ENCODE measurements at regions not wholly inside any gene's neighbourhood (a gene's known extent, or its start where the extent isn't known, plus 50 kb on each side); places are given as distances from the start of the nearest gene placed in this dataset.
A peak's percentile ranks its signal among the peaks of the same experiment; 100 is the strongest.

GRCh38 chr2:75311521-75311920, 112.2 kb upstream of the TACR1 start:
- ChIA-PET SMC1A (ENCODE audit: uncharacterized antibody, unreplicated experiment) (interaction anchor here (0.9 to 2.6 kb wide), 3 partner anchors 90 to 121 kb away, joined by 3 to 12 read pairs (median 11); no protein-coding TSS in a partner anchor), RAD21 (ENCODE audit: unreplicated experiment) (interaction anchor here (0.9 to 1.1 kb wide), 2 partner anchors 32 to 94 kb away, joined by 3 to 4 read pairs; no protein-coding TSS in a partner anchor), POLR2A (interaction anchor here (0.8 to 1.0 kb wide), 2 partner anchors 35 to 121 kb away, joined by 3 to 4 read pairs; no protein-coding TSS in a partner anchor), CTCF (interaction anchor here (0.6 to 6.0 kb wide), 6 partner anchors 10 to 836 kb away, joined by 3 to 45 read pairs (median 4); no protein-coding TSS in a partner anchor)
- Histone ChIP-seq H3K27me3 (replicated peaks in 1 of 2; ENCODE audit: control insufficient read depth in 2 of 2, insufficient read depth in 2 of 2, low read length in 1 of 2) (no peaks in the 10 kb centered on the region), H4K20me1 (ENCODE audit: control insufficient read depth, insufficient read depth) (no peaks in the 10 kb centered on the region), H2AFZ (ENCODE audit: control insufficient read depth, low read depth, low read length) (no peak overlapping the region), H3K9ac (ENCODE audit: control insufficient read depth, insufficient read depth, low read length) (no peak overlapping the region), H3K36me3 (ENCODE audit: control insufficient read depth in 2 of 2, insufficient read depth in 2 of 2, low read length in 1 of 2) (no peaks in the 10 kb centered on the region), H3K4me2 (ENCODE audit: control insufficient read depth, insufficient read depth) (peak overlapping the region; percentile 56), H3K79me2 (ENCODE audit: control insufficient read depth, insufficient read depth, low read length) (no peaks in the 10 kb centered on the region), H3K9me3 (replicated peaks; ENCODE audit: control insufficient read depth, insufficient read depth, low read length) (no peaks in the 10 kb centered on the region; the same call in 1 of the 3 replicates), H3K4me1 (ENCODE audit: control insufficient read depth, insufficient read depth, low read length) (peaks cover 9% of the 10 kb centered on the region), H3K4me3 (no peak overlapping the region), H3K27ac (ENCODE audit: control insufficient read depth, insufficient read depth) (no peak overlapping the region)
- DNase-seq (ENCODE audit: low read depth, low spot score) (no peak), FAIRE-seq (no peak), ATAC-seq (no peak)
- 83% methylated on average over 3 of the region's 3 CpGs for WGBS (ENCODE audit: insufficient coverage, insufficient replicate concordance, low lambda C conversion rate, missing lambda C conversion rate)
- in situ Hi-C loops (cut with MboI), result no loop called here
- TF ChIP-seq, protein P1, sequence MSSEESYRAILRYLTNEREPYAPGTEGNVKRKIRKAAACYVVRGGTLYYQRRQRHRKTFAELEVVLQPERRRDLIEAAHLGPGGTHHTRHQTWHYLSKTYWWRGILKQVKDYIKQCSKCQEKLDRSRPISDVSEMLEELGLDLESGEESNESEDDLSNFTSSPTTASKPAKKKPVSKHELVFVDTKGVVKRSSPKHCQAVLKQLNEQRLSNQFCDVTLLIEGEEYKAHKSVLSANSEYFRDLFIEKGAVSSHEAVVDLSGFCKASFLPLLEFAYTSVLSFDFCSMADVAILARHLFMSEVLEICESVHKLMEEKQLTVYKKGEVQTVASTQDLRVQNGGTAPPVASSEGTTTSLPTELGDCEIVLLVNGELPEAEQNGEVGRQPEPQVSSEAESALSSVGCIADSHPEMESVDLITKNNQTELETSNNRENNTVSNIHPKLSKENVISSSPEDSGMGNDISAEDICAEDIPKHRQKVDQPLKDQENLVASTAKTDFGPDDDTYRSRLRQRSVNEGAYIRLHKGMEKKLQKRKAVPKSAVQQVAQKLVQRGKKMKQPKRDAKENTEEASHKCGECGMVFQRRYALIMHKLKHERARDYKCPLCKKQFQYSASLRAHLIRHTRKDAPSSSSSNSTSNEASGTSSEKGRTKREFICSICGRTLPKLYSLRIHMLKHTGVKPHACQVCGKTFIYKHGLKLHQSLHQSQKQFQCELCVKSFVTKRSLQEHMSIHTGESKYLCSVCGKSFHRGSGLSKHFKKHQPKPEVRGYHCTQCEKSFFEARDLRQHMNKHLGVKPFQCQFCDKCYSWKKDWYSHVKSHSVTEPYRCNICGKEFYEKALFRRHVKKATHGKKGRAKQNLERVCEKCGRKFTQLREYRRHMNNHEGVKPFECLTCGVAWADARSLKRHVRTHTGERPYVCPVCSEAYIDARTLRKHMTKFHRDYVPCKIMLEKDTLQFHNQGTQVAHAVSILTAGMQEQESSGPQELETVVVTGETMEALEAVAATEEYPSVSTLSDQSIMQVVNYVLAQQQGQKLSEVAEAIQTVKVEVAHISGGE (CRISPR knock-in tag; IDR thresholded peaks at IDR 0.05), result no peak
- no peak for TF ChIP-seq MLLT1 (IDR thresholded peaks at IDR 0.05)
- TF ChIP-seq ZSCAN29 (IDR thresholded peaks at IDR 0.05), result no peak
- no peak for TF ChIP-seq ATF2 (IDR thresholded peaks at IDR 0.05; ENCODE audit: low read length)
- TF ChIP-seq, protein P2, sequence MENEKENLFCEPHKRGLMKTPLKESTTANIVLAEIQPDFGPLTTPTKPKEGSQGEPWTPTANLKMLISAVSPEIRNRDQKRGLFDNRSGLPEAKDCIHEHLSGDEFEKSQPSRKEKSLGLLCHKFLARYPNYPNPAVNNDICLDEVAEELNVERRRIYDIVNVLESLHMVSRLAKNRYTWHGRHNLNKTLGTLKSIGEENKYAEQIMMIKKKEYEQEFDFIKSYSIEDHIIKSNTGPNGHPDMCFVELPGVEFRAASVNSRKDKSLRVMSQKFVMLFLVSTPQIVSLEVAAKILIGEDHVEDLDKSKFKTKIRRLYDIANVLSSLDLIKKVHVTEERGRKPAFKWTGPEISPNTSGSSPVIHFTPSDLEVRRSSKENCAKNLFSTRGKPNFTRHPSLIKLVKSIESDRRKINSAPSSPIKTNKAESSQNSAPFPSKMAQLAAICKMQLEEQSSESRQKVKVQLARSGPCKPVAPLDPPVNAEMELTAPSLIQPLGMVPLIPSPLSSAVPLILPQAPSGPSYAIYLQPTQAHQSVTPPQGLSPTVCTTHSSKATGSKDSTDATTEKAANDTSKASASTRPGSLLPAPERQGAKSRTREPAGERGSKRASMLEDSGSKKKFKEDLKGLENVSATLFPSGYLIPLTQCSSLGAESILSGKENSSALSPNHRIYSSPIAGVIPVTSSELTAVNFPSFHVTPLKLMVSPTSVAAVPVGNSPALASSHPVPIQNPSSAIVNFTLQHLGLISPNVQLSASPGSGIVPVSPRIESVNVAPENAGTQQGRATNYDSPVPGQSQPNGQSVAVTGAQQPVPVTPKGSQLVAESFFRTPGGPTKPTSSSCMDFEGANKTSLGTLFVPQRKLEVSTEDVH (IDR thresholded peaks at IDR 0.05; ENCODE audit: low read depth, partially characterized antibody), result no peak
- TF ChIP-seq SUZ12 (IDR thresholded peaks at IDR 0.05; ENCODE audit: unreplicated experiment), result no peak
- TF ChIP-seq NR2F1 (conservative IDR thresholded peaks at IDR 0.05), result no peak
- TF ChIP-seq STAT1 (conservative IDR thresholded peaks at IDR 0.05), result no peak
- TF ChIP-seq, protein P3, sequence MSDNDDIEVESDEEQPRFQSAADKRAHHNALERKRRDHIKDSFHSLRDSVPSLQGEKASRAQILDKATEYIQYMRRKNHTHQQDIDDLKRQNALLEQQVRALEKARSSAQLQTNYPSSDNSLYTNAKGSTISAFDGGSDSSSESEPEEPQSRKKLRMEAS (IDR thresholded peaks at IDR 0.05; ENCODE audit: low read depth, low read length), result no peak
- TF ChIP-seq HDAC6 (IDR thresholded peaks at IDR 0.05; ENCODE audit: unreplicated experiment), result no peak
- TF ChIP-seq CBFB (IDR thresholded peaks at IDR 0.05; ENCODE audit: low read depth), result no peak
- TF ChIP-seq MYB (IDR thresholded peaks at IDR 0.05; ENCODE audit: borderline replicate concordance, low read depth, low read length), result no peak
- BruUV-seq (replicated peaks), result no TSS peak
- intact Hi-C loops (cut with micrococcal nuclease; ENCODE audit: unreplicated experiment), result loop anchor here (5.0 to 10.0 kb wide), 2 partner anchors 123 to 296 kb away; no protein-coding TSS in a partner anchor

Measured in GM12878 (cell line).